GM12873 (cell line): ENCODE measurements at regions not wholly inside any gene's neighbourhood (a gene's known extent, or its start where the extent isn't known, plus 50 kb on each side); places are given as distances from the start of the nearest gene placed in this dataset.

Experiments
- TF ChIP-seq, protein P1 (sequence below): IDR thresholded peaks from 2 replicates; pipeline ENCODE4 v1.5.1; 2012; ENCODE audit warnings: low read depth, mild to moderate bottlenecking, moderate library complexity, low read length, control low read depth; ENCODE audit not compliant: insufficient read depth; ENCODE audit errors: missing control alignments

- TF ChIP-seq, protein P1, sequence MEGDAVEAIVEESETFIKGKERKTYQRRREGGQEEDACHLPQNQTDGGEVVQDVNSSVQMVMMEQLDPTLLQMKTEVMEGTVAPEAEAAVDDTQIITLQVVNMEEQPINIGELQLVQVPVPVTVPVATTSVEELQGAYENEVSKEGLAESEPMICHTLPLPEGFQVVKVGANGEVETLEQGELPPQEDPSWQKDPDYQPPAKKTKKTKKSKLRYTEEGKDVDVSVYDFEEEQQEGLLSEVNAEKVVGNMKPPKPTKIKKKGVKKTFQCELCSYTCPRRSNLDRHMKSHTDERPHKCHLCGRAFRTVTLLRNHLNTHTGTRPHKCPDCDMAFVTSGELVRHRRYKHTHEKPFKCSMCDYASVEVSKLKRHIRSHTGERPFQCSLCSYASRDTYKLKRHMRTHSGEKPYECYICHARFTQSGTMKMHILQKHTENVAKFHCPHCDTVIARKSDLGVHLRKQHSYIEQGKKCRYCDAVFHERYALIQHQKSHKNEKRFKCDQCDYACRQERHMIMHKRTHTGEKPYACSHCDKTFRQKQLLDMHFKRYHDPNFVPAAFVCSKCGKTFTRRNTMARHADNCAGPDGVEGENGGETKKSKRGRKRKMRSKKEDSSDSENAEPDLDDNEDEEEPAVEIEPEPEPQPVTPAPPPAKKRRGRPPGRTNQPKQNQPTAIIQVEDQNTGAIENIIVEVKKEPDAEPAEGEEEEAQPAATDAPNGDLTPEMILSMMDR: no peak
Observed at GRCh38 chr15:31556494-31557150, 230.0 kb downstream of the KLF13 start.

DNA sequence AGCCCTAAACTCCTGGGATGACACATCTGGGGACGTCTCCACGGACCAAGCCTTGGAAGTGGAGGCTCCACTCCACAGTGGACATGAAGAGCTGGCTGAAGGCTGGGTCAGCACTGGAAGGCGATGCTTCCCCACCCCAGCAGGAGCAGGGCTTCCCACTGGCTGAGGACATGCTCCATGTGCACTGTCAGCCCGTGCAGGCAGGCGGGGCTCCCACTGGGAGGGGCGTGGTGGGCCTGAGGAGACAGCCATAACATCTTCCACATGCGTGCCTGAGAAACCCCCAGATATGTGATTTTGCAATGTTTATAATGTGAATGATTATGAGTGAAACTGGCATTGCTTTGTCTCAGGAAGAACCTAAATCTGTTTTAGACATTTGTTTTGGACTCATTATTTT lies 231.3 kb downstream of the KLF13 start:
- TF ChIP-seq, protein P1: no peak

DNA sequence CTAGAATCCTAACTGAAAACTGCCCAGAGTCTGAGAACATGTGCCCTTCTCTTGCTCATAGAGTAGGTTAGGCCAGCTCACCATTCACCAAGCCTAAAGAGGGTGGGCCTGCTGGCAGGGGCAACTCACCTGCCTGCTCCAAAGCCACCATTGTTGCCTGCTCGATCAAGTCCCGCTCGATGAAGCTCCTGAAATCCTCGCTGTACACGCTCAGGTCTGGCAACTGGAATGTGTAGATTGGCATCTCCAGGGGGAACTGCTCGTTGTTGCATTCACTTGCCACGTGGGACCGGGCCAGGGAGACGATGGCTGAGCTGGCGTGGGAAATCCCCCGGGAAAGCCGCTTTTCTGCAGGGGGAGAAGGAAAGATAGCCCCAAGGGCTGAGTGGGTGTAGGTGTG lies 232.2 kb downstream of the KLF13 start:
- TF ChIP-seq, protein P1: no peak

- TF ChIP-seq, protein P1: no peak
Observed at GRCh38 chr15:31559786-31560185, 233.2 kb downstream of the KLF13 start.

GRCh38 chr15:31560643-31561042 lies 234.0 kb downstream of the KLF13 start:
- TF ChIP-seq, protein P1: no peak

DNA sequence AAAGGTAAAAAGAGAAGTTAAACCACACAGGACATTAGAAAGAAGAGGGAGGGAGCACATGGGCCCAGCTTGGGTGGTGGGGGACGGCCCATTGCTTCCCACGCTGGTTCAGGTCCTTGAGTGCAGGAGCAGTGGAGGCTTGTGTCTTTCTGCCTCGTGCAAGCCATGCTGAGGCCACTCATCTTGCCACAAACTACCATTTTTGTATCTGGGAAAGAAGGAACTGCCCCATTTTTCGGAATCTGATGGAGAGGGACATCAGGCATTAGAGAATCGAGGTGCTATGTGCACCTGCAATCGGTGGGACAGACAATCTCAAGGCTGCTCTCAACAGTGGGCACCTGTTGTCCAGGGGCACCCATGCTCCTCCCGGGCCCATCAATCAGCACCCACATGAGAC lies 234.5 kb downstream of the KLF13 start:
- TF ChIP-seq, protein P1: no peak

DNA sequence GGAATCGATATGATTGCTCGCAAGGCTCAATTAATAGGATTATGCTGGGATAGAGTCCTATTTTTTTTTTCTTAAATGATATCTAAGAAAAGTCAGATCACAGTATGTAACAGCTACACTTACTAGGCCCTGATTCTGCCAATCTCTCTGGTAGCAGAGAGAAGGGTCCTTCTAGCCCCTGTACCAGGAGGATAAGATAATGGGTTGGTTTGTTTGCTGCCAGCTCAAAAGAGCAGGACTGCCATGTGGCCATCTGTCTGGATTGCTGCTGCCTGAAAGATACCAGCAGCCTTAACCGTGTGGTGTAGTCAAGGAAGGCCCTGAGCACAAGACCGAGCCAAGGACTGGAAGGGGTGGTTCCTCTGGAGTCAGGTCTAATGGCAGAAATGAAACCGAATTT lies 236.4 kb downstream of the KLF13 start:
- TF ChIP-seq, protein P1: no peak

DNA sequence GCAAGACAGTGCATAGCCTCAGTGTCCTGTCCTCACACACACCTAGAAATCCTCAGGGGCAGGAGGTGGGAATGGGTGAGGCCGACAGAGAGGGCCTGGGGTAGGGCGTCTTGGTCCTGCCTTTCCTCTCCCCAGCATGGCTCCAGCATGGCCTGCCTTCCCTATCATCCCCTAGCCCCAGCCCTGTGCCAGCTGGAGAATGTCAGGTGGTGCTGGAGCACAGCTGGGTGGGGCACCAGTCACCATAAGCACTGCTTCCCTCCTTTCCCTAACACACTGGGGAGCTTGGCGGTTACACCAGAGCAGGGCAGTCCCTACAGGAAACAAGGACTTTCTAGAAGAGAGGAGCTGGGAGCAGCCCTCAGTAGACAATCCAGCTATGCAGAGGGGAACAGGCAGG lies 236.8 kb downstream of the KLF13 start:
- TF ChIP-seq, protein P1: no peak
